H1 (cell line): ENCODE measurements at regions not wholly inside any gene's neighbourhood (a gene's known extent, or its start where the extent isn't known, plus 50 kb on each side); places are given as distances from the start of the nearest gene placed in this dataset.

Source experiments
- CREB1 ChIP-seq: IDR thresholded peaks from 2 replicates; pipeline ENCODE4 v1.6.1; 2012; ENCODE audit warnings: inconsistent platforms
- CTCF ChIP-seq, 3 experiments: IDR thresholded peaks; 1 replicate in 2 of 3; 2 replicates in 1 of 3; pipeline versions ENCODE4 v1.5.1 to v1.6.1; 2011; ENCODE audit warnings: low read length in 3 of 3, mild to moderate bottlenecking in 3 of 3, inconsistent platforms in 2 of 3, low read depth in 1 of 3, moderate library complexity in 1 of 3; ENCODE audit not compliant: insufficient read depth in 1 of 3; ENCODE audit errors: control extremely low read depth in 1 of 3
- EP300 ChIP-seq, 2 experiments: IDR thresholded peaks; 1 replicate in 1 of 2; 2 replicates in 1 of 2; pipeline ENCODE4 v1.6.1; 2011 to 2012; ENCODE audit warnings: low read depth in 2 of 2, low read length in 2 of 2, mild to moderate bottlenecking in 2 of 2, borderline replicate concordance in 1 of 2, inconsistent platforms in 1 of 2, moderate library complexity in 1 of 2
- POLR2A ChIP-seq, 2 experiments: IDR thresholded peaks; 1 replicate in 1 of 2; 2 replicates in 1 of 2; pipeline ENCODE4 v1.6.1; 2011; ENCODE audit warnings: low read depth in 2 of 2, low read length in 2 of 2, mild to moderate bottlenecking in 2 of 2; ENCODE audit errors: control extremely low read depth in 1 of 2
- POLR2AphosphoS5 ChIP-seq: IDR thresholded peaks from 2 replicates; pipeline ENCODE4 v1.6.1; 2011; ENCODE audit warnings: low read depth, low read length

DNA sequence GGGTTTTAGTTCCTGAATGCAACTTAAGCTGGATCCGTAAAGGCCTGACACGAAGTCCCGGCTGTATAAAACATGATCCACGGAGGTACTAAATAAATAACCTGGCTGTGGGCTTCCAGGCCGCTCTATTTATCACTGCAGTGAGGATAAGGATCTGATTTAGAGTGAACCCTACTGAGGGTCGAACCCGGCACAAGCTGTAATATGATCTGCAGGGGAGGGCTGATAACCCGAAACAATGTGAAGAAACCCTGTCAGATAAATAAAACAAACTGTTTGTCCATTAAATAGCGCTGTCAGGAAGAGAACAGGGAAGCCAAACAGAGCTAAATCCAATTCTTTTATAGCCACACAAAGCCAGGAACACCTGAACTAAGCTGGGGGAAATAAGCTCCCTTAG lies 375.6 kb upstream of the SALL1 start:
- TF ChIP-seq CTCF (IDR thresholded peaks at IDR 0.05; ENCODE audit: control extremely low read depth in 1 of 3, insufficient read depth in 1 of 3, low read depth in 1 of 3, low read length in 3 of 3) (no peak), POLR2A (IDR thresholded peaks at IDR 0.05; ENCODE audit: control extremely low read depth in 1 of 2, low read depth in 2 of 2, low read length in 2 of 2) (no peak), CREB1 (no peak), EP300 (IDR thresholded peaks at IDR 0.05; ENCODE audit: borderline replicate concordance in 1 of 2, low read depth in 2 of 2, low read length in 2 of 2) (no peak), POLR2AphosphoS5 (no peak)
